ENCODE measurements at regions not wholly inside any gene's neighbourhood (a gene's known extent, or its start where the extent isn't known, plus 50 kb on each side); places are given as distances from the start of the nearest gene placed in this dataset.

DNA sequence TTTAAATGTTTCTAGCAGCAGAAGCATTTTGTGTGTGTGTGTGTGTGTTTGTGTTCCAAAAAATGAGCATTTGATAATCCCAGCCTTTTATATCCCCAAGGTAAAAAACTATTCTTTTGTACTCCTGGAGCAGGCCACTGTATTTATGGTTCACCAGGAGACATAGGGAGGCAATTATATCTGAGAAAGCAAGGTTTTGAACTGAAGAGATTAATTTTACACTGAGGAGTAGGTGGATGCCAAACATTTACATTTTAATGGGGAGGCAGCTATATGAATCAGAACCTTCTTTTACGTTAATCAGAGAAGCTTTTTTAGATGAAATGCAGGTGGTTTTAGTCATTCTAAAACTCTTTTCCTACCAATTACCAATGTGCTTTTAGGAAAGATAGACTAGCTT, 1374.0 kb upstream of the TENM4 start:
- TF ChIP-seq YY1 (IDR thresholded peaks at IDR 0.05; ENCODE audit: insufficient read depth, insufficient read length) = no peak
- no peak for TF ChIP-seq SUZ12 (IDR thresholded peaks at IDR 0.05; ENCODE audit: extremely low read depth, insufficient read depth, insufficient read length)
